K562 (cell line): ENCODE measurements at regions not wholly inside any gene's neighbourhood (a gene's known extent, or its start where the extent isn't known, plus 50 kb on each side); places are given as distances from the start of the nearest gene placed in this dataset.

Experiments used
- ATAC-seq: fragments of 200-7000 bp; cut with Tn5 transposase; 3 replicates; pipeline ENCODE4 v1.9.1; 2020; ENCODE audit warnings: moderate library complexity
- BruUV-seq: library from RNA; stranded (reverse); fragments of 400-500 nt; replicated peaks from 2 replicates; lab custom pipeline; 2021; lab: Mats Ljungman, UMichigan
- CTCF ChIA-PET: fragments of 300-600 bp; formaldehyde crosslinking; extraction: SDS; loops from one replicate; lab custom pipeline; 2021; ENCODE audit warnings: low intra/inter-chr PET ratio; lab: Yijun Ruan, JAX
- POLR2A ChIA-PET: fragments of 300-600, 350-650 bp; sonication (Branson Sonifier 250); formaldehyde crosslinking; extraction: SDS; loops from one replicate; lab custom pipeline; 2021; ENCODE audit warnings: antibody characterized with exemption, inconsistent platforms; lab: Yijun Ruan, JAX
- DNase-seq, 4 experiments: peaks; one replicate each; pipeline versions ENCODE4 v3.0.0 to v3.0.0-alpha.2; 2011 to 2018; ENCODE audit warnings: low spot score in 3 of 4, mixed read lengths in 3 of 4; ENCODE audit errors: extremely low read depth in 1 of 4
- FAIRE-seq: peaks from 2 replicates; lab custom pipeline; 2011; peaks lifted over from hg19 to GRCh38; lab: Jason Lieb, UNC
- H2AFZ ChIP-seq: 2 replicates; pipeline ENCODE4 v1.6.0; 2011; ENCODE audit warnings: low read depth, low read length, control low read depth, inconsistent platforms
- H3K27ac ChIP-seq: fragments of 200-600 bp; 3 replicates; pipeline ENCODE4 v1.8.0; 2011; ENCODE audit warnings: low read depth, mild to moderate bottlenecking, control low read depth, inconsistent platforms, low read length, moderate library complexity, mixed read lengths; ENCODE audit errors: extremely low read depth
- H3K27me3 ChIP-seq, 2 experiments: fragments of 300-600 bp in 1 of 2; 2 replicates in 1 of 2; 3 replicates in 1 of 2; pipeline versions ENCODE4 v1.6.0 to v1.8.0; 2011; ENCODE audit warnings: inconsistent platforms in 2 of 2, low read length in 2 of 2, mild to moderate bottlenecking in 1 of 2, mixed read lengths in 1 of 2, moderate library complexity in 1 of 2; ENCODE audit not compliant: control insufficient read depth in 2 of 2, insufficient read depth in 2 of 2
- H3K36me3 ChIP-seq: fragments of 300-600 bp; 3 replicates; pipeline ENCODE4 v1.8.0; 2011; ENCODE audit warnings: mild to moderate bottlenecking, low read length, inconsistent platforms; ENCODE audit not compliant: control insufficient read depth, insufficient read depth
- H3K4me1 ChIP-seq, 2 experiments: fragments of 200-600 bp in 1 of 2; replicated peaks in 1 of 2; 2 replicates in 1 of 2; 3 replicates in 1 of 2; pipeline versions ENCODE4 v1.5.1 to v1.8.0; 2011; ENCODE audit warnings: inconsistent platforms in 2 of 2, low read length in 2 of 2, mild to moderate bottlenecking in 1 of 2, mixed read lengths in 1 of 2, moderate library complexity in 1 of 2; ENCODE audit not compliant: control insufficient read depth in 2 of 2, insufficient read depth in 2 of 2
- H3K4me2 ChIP-seq: 2 replicates; pipeline ENCODE4 v1.6.1; 2011; ENCODE audit warnings: low read length, control low read depth, inconsistent platforms, mixed read lengths; ENCODE audit not compliant: insufficient read depth
- H3K4me3 ChIP-seq: fragments of 200-600 bp; sonication (generic), shearing (Covaris generic); 2 replicates; pipeline ENCODE4 v1.5.1; 2016; ENCODE audit warnings: control low read depth, inconsistent platforms
- H3K79me2 ChIP-seq: fragments of 200-600 bp; 3 replicates; pipeline ENCODE4 v1.8.0; 2011; ENCODE audit warnings: low read length, inconsistent platforms; ENCODE audit not compliant: control insufficient read depth, insufficient read depth
- H3K9ac ChIP-seq, 2 experiments: 2 replicates each; pipeline versions ENCODE4 v1.6.0 to v1.6.1; 2011; ENCODE audit warnings: low read depth in 2 of 2, low read length in 2 of 2, control low read depth in 1 of 2, inconsistent platforms in 1 of 2, mild to moderate bottlenecking in 1 of 2, mixed read lengths in 1 of 2; ENCODE audit not compliant: insufficient read depth in 1 of 2
- H3K9me1 ChIP-seq: one replicate; pipeline ENCODE4 v1.6.0; 2011; ENCODE audit warnings: inconsistent platforms, mild to moderate bottlenecking, low read length, moderate library complexity; ENCODE audit not compliant: control insufficient read depth, insufficient read depth
- H3K9me3 ChIP-seq: replicated peaks from 2 replicates; pipeline ENCODE4 v1.5.1; 2011; ENCODE audit warnings: low read depth, low read length, inconsistent platforms; ENCODE audit not compliant: control insufficient read depth, insufficient read depth
- H4K20me1 ChIP-seq: replicated peaks from 2 replicates; pipeline ENCODE4 v1.6.1; 2011; ENCODE audit warnings: low read length, inconsistent platforms, mixed read lengths; ENCODE audit not compliant: control insufficient read depth, insufficient read depth
- CEBPB ChIP-seq: fragments of 450-650 bp; IDR thresholded peaks from 2 replicates; pipeline ENCODE4 v1.6.1; 2016; ENCODE audit warnings: missing genetic modification characterization, missing compliant biosample characterization
- CEBPG ChIP-seq, 3 experiments: fragments of 200-800 bp in 1 of 3; sonication (Bioruptor generic) in 1 of 3; sonication (generic) in 1 of 3; formaldehyde crosslinking in 1 of 3; IDR thresholded peaks in 2 of 3; conservative IDR thresholded peaks in 1 of 3; 2 replicates each; pipeline versions ENCODE4 v1.6.1 to v1.8.0; 2016 to 2022; ENCODE audit warnings: missing compliant biosample characterization in 2 of 3, missing genetic modification characterization in 2 of 3, mild to moderate bottlenecking in 1 of 3, missing genetic modification reagents in 1 of 3
- CHCHD3 ChIP-seq: fragments of 250-450 bp; sonication (Bioruptor Pico); IDR thresholded peaks from 2 replicates; pipeline ENCODE4 v2.1.2; 2022; ENCODE audit warnings: mild to moderate bottlenecking
- ELK3 ChIP-seq: fragments of 450-650 bp; formaldehyde crosslinking; IDR thresholded peaks from 2 replicates; pipeline ENCODE4 v1.4.0; 2020; ENCODE audit warnings: mild to moderate bottlenecking
- FOS ChIP-seq: IDR thresholded peaks from 3 replicates; pipeline ENCODE4 v1.6.1; 2011; ENCODE audit not compliant: insufficient read length; ENCODE audit errors: extremely low read depth
- HES1 ChIP-seq: fragments of 450-650 bp; IDR thresholded peaks from 2 replicates; pipeline ENCODE4 v1.6.1; 2016; ENCODE audit warnings: low read depth, mild to moderate bottlenecking, moderate library complexity
- HMGXB4 ChIP-seq: sonication (generic); formaldehyde crosslinking; IDR thresholded peaks from 2 replicates; pipeline ENCODE4 v1.8.1; 2023; ENCODE audit warnings: mild to moderate bottlenecking, missing genetic modification reagents
- HNRNPUL1 ChIP-seq: fragments of 200-400 bp; formaldehyde crosslinking; IDR thresholded peaks from 2 replicates; pipeline ENCODE4 v1.6.1; 2017; ENCODE audit warnings: low read length
- KLF1 ChIP-seq: fragments of 450-650 bp; IDR thresholded peaks from 2 replicates; pipeline ENCODE4 v1.6.1; 2016; ENCODE audit warnings: missing genetic modification characterization, missing compliant biosample characterization
- MNT ChIP-seq, 2 experiments: fragments of 450-650 bp; conservative IDR thresholded peaks; 2 replicates each; pipeline ENCODE4 v1.6.1; 2017; ENCODE audit warnings: mild to moderate bottlenecking in 2 of 2, moderate library complexity in 2 of 2
- NCOA1 ChIP-seq: fragments of 450-650 bp; IDR thresholded peaks from 2 replicates; pipeline ENCODE4 v1.6.1; 2016; ENCODE audit warnings: low read depth
- RB1 ChIP-seq: fragments of 450-650 bp; IDR thresholded peaks from 2 replicates; pipeline ENCODE4 v1.6.1; 2017; ENCODE audit warnings: low read depth, mild to moderate bottlenecking
- RBM15 ChIP-seq: fragments of 200-400 bp; formaldehyde crosslinking; IDR thresholded peaks from 2 replicates; pipeline ENCODE4 v1.6.1; 2018; ENCODE audit warnings: mild to moderate bottlenecking, low read length, moderate library complexity; ENCODE audit not compliant: insufficient read depth
- SP2 ChIP-seq: IDR thresholded peaks from 2 replicates; pipeline ENCODE4 v1.6.1; 2011; ENCODE audit warnings: mild to moderate bottlenecking, low read depth, low read length, moderate library complexity; ENCODE audit not compliant: poor library complexity, severe bottlenecking; ENCODE audit errors: extremely low read depth
- SRF ChIP-seq, 2 experiments: fragments of 250-450, 450-650 bp in 1 of 2; sonication (Bioruptor Pico) in 1 of 2; sonication (generic) in 1 of 2; formaldehyde crosslinking; IDR thresholded peaks; 2 replicates each; pipeline versions ENCODE4 v1.5.0 to v1.5.1; 2020 to 2022; ENCODE audit warnings: mild to moderate bottlenecking in 1 of 2, missing genetic modification reagents in 1 of 2
- TBL1XR1 ChIP-seq, 2 experiments: IDR thresholded peaks; 2 replicates each; pipeline ENCODE4 v1.6.1; 2012; ENCODE audit warnings: improper control_type of control experiment in 2 of 2, low read length in 2 of 2, mild to moderate bottlenecking in 1 of 2
- ZNF134 ChIP-seq: fragments of 250-450 bp; sonication (Bioruptor Pico); conservative IDR thresholded peaks from 2 replicates; pipeline ENCODE4 v1.4.0; 2020
- ZNF764 ChIP-seq: fragments of 250-450 bp; sonication (Bioruptor Pico); IDR thresholded peaks from 2 replicates; pipeline ENCODE4 v1.4.0; 2020; ENCODE audit warnings: low read depth, mild to moderate bottlenecking, moderate library complexity
- WGBS: fragments of 100-300 bp; shearing (Covaris generic); methylation state at CpG from one replicate; pipeline ENCODE4 v1.1.6; 2016; ENCODE audit warnings: low coverage, mixed read lengths; ENCODE audit not compliant: insufficient coverage; ENCODE audit errors: missing lambda C conversion rate; 5-methylcytosine and 5-hydroxymethylcytosine counted together
- in situ Hi-C: fragments of 300-500 bp; cut with MboI; formaldehyde crosslinking; loops from 4 replicates; pipeline ENCODE4 v1.15.0; 2018; ENCODE audit warnings: inconsistent platforms, mixed read lengths
- intact Hi-C: fragments of 100-400 bp; cut with micrococcal nuclease; formaldehyde crosslinking; loops from 2 replicates; pipeline ENCODE4 v1.14.2; 2022

- CTCF ChIA-PET: no interaction called here
- H4K20me1 ChIP-seq: no peaks in the 10 kb centered on the region
- ATAC-seq (no peak), DNase-seq (no peak), FAIRE-seq (no peak)
- no peak overlapping the region for H3K4me2 ChIP-seq
- in situ Hi-C loops: no loop called here
- intact Hi-C loops: no loop called here
- H2AFZ ChIP-seq: no peak overlapping the region
- no peak overlapping the region for H3K4me3 ChIP-seq
- H3K9me1 ChIP-seq: no peaks in the 10 kb centered on the region
- no TSS peak for BruUV-seq
- TF ChIP-seq CHCHD3 (CRISPR knock-in tag) (no peak), RBM15 (no peak), MNT (conservative IDR thresholded peaks at IDR 0.05) (no peak), ZNF134 (no peak), ELK3 (CRISPR knock-in tag) (no peak), CEBPB (no peak), FOS (no peak), RB1 (no peak), KLF1 (no peak), SRF (CRISPR knock-in tag; IDR thresholded peaks at IDR 0.05) (no peak), TBL1XR1 (IDR thresholded peaks at IDR 0.05; ENCODE audit: low read length in 2 of 2) (no peak), ZNF764 (CRISPR knock-in tag) (no peak), SP2 (no peak), HNRNPUL1 (no peak), CEBPG (CRISPR knock-in tag; IDR thresholded peaks at IDR 0.05) (no peak), CEBPG (tag; conservative IDR thresholded peaks at IDR 0.05 in 1 of 2, IDR thresholded peaks at IDR 0.05 in 1 of 2) (no peak), HMGXB4 (no peak), NCOA1 (no peak), HES1 (no peak)
- no peaks in the 10 kb centered on the region for H3K4me1 ChIP-seq
- H3K27ac ChIP-seq: no peak overlapping the region
- no peak overlapping the region for H3K9ac ChIP-seq
- H3K36me3 ChIP-seq: no peaks in the 10 kb centered on the region
- no peaks in the 10 kb centered on the region for H3K9me3 ChIP-seq
- POLR2A ChIA-PET: no interaction called here
- no peaks in the 10 kb centered on the region for H3K27me3 ChIP-seq
- no peaks in the 10 kb centered on the region for H3K79me2 ChIP-seq
- 0% methylated on average over 4 of the region's 4 CpGs for WGBS
These were observed 132.0 kb upstream of the TET2 start for GRCh38 chr4:105014635-105015034.
